Esophagus muscularis mucosa (tissue), 4 donors: ENCODE measurements at regions not wholly inside any gene's neighbourhood (a gene's known extent, or its start where the extent isn't known, plus 50 kb on each side); places are given as distances from the start of the nearest gene placed in this dataset.

Experiments
- EP300 ChIP-seq: sonication (generic); formaldehyde crosslinking; IDR thresholded peaks from one replicate; pipeline ENCODE4 v1.6.1; 2017; ENCODE audit warnings: antibody characterized with exemption
- POLR2A ChIP-seq: fragments of 450-650 bp; IDR thresholded peaks from one replicate; pipeline ENCODE4 v1.6.1; 2017; ENCODE audit warnings: antibody characterized with exemption, moderate library complexity, mild to moderate bottlenecking, low read depth
- POLR2AphosphoS5 ChIP-seq, 2 donors: sonication (generic); formaldehyde crosslinking; IDR thresholded peaks; one replicate each; pipeline ENCODE4 v1.6.1; 2017; ENCODE audit warnings: antibody characterized with exemption in 2 of 2
- TF ChIP-seq, protein P1 (sequence below), 3 experiments: fragments of 200-600 bp in 2 of 3; fragments of 450-650 bp in 1 of 3; sonication (generic) in 2 of 3; IDR thresholded peaks; one replicate each; pipeline ENCODE4 v1.5.1; 2017 to 2019; ENCODE audit warnings: antibody characterized with exemption in 3 of 3, mild to moderate bottlenecking in 2 of 3, moderate library complexity in 1 of 3

- TF ChIP-seq, protein P1, sequence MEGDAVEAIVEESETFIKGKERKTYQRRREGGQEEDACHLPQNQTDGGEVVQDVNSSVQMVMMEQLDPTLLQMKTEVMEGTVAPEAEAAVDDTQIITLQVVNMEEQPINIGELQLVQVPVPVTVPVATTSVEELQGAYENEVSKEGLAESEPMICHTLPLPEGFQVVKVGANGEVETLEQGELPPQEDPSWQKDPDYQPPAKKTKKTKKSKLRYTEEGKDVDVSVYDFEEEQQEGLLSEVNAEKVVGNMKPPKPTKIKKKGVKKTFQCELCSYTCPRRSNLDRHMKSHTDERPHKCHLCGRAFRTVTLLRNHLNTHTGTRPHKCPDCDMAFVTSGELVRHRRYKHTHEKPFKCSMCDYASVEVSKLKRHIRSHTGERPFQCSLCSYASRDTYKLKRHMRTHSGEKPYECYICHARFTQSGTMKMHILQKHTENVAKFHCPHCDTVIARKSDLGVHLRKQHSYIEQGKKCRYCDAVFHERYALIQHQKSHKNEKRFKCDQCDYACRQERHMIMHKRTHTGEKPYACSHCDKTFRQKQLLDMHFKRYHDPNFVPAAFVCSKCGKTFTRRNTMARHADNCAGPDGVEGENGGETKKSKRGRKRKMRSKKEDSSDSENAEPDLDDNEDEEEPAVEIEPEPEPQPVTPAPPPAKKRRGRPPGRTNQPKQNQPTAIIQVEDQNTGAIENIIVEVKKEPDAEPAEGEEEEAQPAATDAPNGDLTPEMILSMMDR (IDR thresholded peaks at IDR 0.05): no peak
- TF ChIP-seq POLR2AphosphoS5 (IDR thresholded peaks at IDR 0.05) (no peak), POLR2A (no peak), EP300 (no peak)
These were observed 535.7 kb upstream of the FBXO33 start for GRCh38 chr14:39967885-39968284.
